Naive B cell (primary cell): ENCODE measurements at regions not wholly inside any gene's neighbourhood (a gene's known extent, or its start where the extent isn't known, plus 50 kb on each side); places are given as distances from the start of the nearest gene placed in this dataset.
"Not testable (repeated sequence)": the region's sequence is repeated elsewhere in the genome, so short reads cannot be mapped to it uniquely, and the experiment has no call there.

ENCODE experiments used
- ATAC-seq, 2 donors: fragments of 150-1000 bp; cut with Tn5 transposase; 2 replicates each; pipeline ENCODE4 v1.10.0; 2021; ENCODE audit warnings: low read depth in 2 of 2, mild to moderate bottlenecking in 2 of 2, moderate library complexity in 2 of 2
- DNase-seq: peaks from one replicate; pipeline ENCODE4 v3.0.0; 2022
- H3K27ac Mint-ChIP-seq, 6 donors: one replicate each; pipeline ENCODE4 v1.8.0; 2020 to 2022; ENCODE audit warnings: mild to moderate bottlenecking in 6 of 6, mixed read lengths in 6 of 6, moderate library complexity in 5 of 6, inconsistent platforms in 2 of 6
- H3K27me3 Mint-ChIP-seq, 3 donors: one replicate each; pipeline ENCODE4 v1.8.0; 2021 to 2022; ENCODE audit warnings: mixed read lengths in 3 of 3, mild to moderate bottlenecking in 1 of 3
- H3K36me3 Mint-ChIP-seq, 2 donors: one replicate each; pipeline ENCODE4 v1.8.0; 2020 to 2022; ENCODE audit warnings: mixed read lengths in 2 of 2, inconsistent platforms in 1 of 2, mild to moderate bottlenecking in 1 of 2
- H3K4me1 Mint-ChIP-seq, 3 donors: one replicate each; pipeline ENCODE4 v1.8.0; 2020 to 2022; ENCODE audit warnings: mixed read lengths in 3 of 3, inconsistent platforms in 1 of 3, mild to moderate bottlenecking in 1 of 3, moderate library complexity in 1 of 3
- H3K4me3 Mint-ChIP-seq, 8 donors: one replicate each; pipeline ENCODE4 v1.8.0; 2020 to 2022; ENCODE audit warnings: mild to moderate bottlenecking in 8 of 8, mixed read lengths in 8 of 8, moderate library complexity in 8 of 8, inconsistent platforms in 2 of 8
- H3K9me3 Mint-ChIP-seq, 7 donors: one replicate each; pipeline ENCODE4 v1.8.0; 2020 to 2022; ENCODE audit warnings: mixed read lengths in 7 of 7, mild to moderate bottlenecking in 5 of 7, inconsistent platforms in 2 of 7, moderate library complexity in 1 of 7

- Mint-ChIP-seq H3K27ac (no peak overlapping the region), H3K36me3 (peaks cover 0 to 8% of the 10 kb centered on the region in 2 donors), H3K27me3 (no peaks in the 10 kb centered on the region), H3K9me3 (peaks cover 15 to 42% (median 23%) of the 10 kb centered on the region in 7 donors), H3K4me3 (no peak overlapping the region), H3K4me1 (no peaks in the 10 kb centered on the region)
- ATAC-seq (no peak), DNase-seq (no peak)
Measured at GRCh38 chr19:28159065-28159464, 1053.9 kb downstream of the UQCRFS1 start.

GRCh38 chr19:28155265-28155664 is 1057.7 kb downstream of the UQCRFS1 start:
- Mint-ChIP-seq H3K9me3 (peaks cover 15 to 24% (median 17%) of the 10 kb centered on the region in 7 donors), H3K27me3 (no peaks in the 10 kb centered on the region), H3K36me3 (peaks cover 0 to 8% of the 10 kb centered on the region in 2 donors), H3K4me1 (no peaks in the 10 kb centered on the region), H3K27ac (no peak overlapping the region), H3K4me3 (no peak overlapping the region)
- DNase-seq: no peak
- no peak for ATAC-seq

- no peak for DNase-seq
- H3K9me3 Mint-ChIP-seq: peaks cover 9 to 19% (median 11%) of the 10 kb centered on the region in 7 donors
- no peak overlapping the region for H3K4me3 Mint-ChIP-seq
- no peak for ATAC-seq
- peaks cover 0 to 8% of the 10 kb centered on the region in 2 donors for H3K36me3 Mint-ChIP-seq
- no peaks in the 10 kb centered on the region for H3K27me3 Mint-ChIP-seq
- peaks cover 0 to 4% (median under 1%) of the 10 kb centered on the region in 3 donors for H3K4me1 Mint-ChIP-seq
- H3K27ac Mint-ChIP-seq: no peak overlapping the region
Measured at GRCh38 chr19:28154077-28154476, 1058.9 kb downstream of the UQCRFS1 start.

DNA sequence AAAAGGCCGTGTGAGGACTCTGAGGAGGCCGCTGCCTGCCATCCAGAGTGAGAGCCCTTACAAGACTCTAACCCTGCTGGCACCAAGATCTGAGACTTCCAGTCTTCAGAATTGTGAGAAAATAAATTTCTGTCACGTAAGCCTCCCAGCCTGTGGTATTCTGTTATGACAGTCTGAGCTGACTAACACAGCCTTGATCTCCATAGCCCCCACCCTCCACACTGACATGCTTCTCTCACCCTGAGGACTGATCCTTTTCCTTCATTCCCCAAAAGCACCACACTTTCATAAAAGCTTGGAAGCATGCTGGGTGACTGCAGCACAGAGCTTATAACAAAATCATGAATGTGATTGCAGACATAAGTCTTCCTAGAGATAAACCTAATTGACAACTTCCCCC is 1059.8 kb downstream of the UQCRFS1 start:
- ATAC-seq (no peak), DNase-seq (no peak)
- Mint-ChIP-seq H3K4me3 (no peak overlapping the region), H3K9me3 (peaks cover 2 to 12% (median 7%) of the 10 kb centered on the region in 7 donors), H3K36me3 (peaks cover 0 to 8% of the 10 kb centered on the region in 2 donors), H3K4me1 (peaks cover 0 to 13% (median 3%) of the 10 kb centered on the region in 3 donors), H3K27me3 (no peaks in the 10 kb centered on the region), H3K27ac (no peak overlapping the region)

- no peak for ATAC-seq
- Mint-ChIP-seq H3K27me3 (no peaks in the 10 kb centered on the region), H3K27ac (no peak overlapping the region), H3K36me3 (peaks cover 0 to 5% of the 10 kb centered on the region in 2 donors), H3K9me3 (peaks cover 0 to 11% (median 4%) of the 10 kb centered on the region in 7 donors), H3K4me3 (no peak overlapping the region), H3K4me1 (peaks cover 0 to 13% (median 3%) of the 10 kb centered on the region in 3 donors)
- DNase-seq: no peak
Measured at GRCh38 chr19:28152195-28152594, 1060.8 kb downstream of the UQCRFS1 start.

GRCh38 chr19:28150129-28150528 is 1062.8 kb downstream of the UQCRFS1 start:
- Mint-ChIP-seq H3K9me3 (peaks cover 0 to 17% (median 3%) of the 10 kb centered on the region in 7 donors), H3K27me3 (no peaks in the 10 kb centered on the region), H3K27ac (no peak overlapping the region), H3K4me1 (peaks cover 0 to 13% (median 3%) of the 10 kb centered on the region in 3 donors), H3K36me3 (no peaks in the 10 kb centered on the region), H3K4me3 (no peak overlapping the region)
- no peak for ATAC-seq
- DNase-seq: no peak

GRCh38 chr19:28148554-28148953 is 1064.4 kb downstream of the UQCRFS1 start:
- ATAC-seq: no peak
- Mint-ChIP-seq H3K4me1 (peaks cover 0 to 13% (median 3%) of the 10 kb centered on the region in 3 donors), H3K27ac (peak overlapping the region in 1 of 6 donors; percentile 53), H3K27me3 (no peaks in the 10 kb centered on the region), H3K9me3 (peaks cover 0 to 21% (median 3%) of the 10 kb centered on the region in 7 donors), H3K4me3 (peak overlapping the region in 1 of 8 donors; percentile 31), H3K36me3 (no peaks in the 10 kb centered on the region)
- no peak for DNase-seq

DNA sequence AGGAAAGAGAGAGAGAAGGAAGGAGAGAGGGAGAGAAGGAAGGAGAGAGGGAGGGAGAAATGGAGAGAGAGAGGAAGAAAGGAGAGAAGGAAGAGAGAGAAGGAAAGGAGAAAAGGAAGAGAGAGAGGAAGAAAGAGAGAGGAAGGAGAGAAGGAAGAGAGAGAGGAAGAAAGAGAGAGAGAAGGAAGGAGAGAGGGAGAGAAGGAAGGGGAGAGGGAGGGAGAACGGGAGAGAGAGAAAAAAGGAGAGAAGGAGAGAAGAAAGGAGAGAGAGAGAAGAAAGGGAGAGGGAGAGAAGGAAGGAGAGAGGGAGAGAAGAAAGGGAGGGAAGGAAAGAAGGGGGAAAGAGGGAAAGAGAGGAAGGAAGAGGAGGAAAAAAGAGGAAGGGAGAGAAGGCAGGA is 1070.7 kb downstream of the UQCRFS1 start:
- no peak overlapping the region for H3K4me3 Mint-ChIP-seq
- H3K27me3 Mint-ChIP-seq: no peaks in the 10 kb centered on the region

GRCh38 chr19:28140201-28140600 is 1072.8 kb downstream of the UQCRFS1 start:
- Mint-ChIP-seq H3K4me3 (no peak overlapping the region), H3K36me3 (peaks cover 0 to 4% of the 10 kb centered on the region in 2 donors), H3K27ac (no peak overlapping the region), H3K9me3 (peaks cover 4 to 30% (median 15%) of the 10 kb centered on the region in 7 donors), H3K4me1 (no peaks in the 10 kb centered on the region), H3K27me3 (no peaks in the 10 kb centered on the region)
- no peak for ATAC-seq
- no peak for DNase-seq

More for the DNA sequence above, 1070.7 kb downstream of the UQCRFS1 start:
- no peaks in the 10 kb centered on the region for H3K4me1 Mint-ChIP-seq
- DNase-seq (no peak), ATAC-seq (no peak)
- no peaks in the 10 kb centered on the region for H3K36me3 Mint-ChIP-seq
- no peak overlapping the region for H3K27ac Mint-ChIP-seq
- peaks cover 2 to 26% (median 11%) of the 10 kb centered on the region in 7 donors for H3K9me3 Mint-ChIP-seq

GRCh38 chr19:28137772-28138171 is 1075.2 kb downstream of the UQCRFS1 start:
- Mint-ChIP-seq H3K4me1 (no peaks in the 10 kb centered on the region), H3K4me3 (no peak overlapping the region), H3K9me3 (peaks cover 5 to 31% (median 15%) of the 10 kb centered on the region in 7 donors), H3K27me3 (no peaks in the 10 kb centered on the region), H3K36me3 (peaks cover 0 to 4% of the 10 kb centered on the region in 2 donors), H3K27ac (no peak overlapping the region)
- ATAC-seq (no peak), DNase-seq (no peak)

DNA sequence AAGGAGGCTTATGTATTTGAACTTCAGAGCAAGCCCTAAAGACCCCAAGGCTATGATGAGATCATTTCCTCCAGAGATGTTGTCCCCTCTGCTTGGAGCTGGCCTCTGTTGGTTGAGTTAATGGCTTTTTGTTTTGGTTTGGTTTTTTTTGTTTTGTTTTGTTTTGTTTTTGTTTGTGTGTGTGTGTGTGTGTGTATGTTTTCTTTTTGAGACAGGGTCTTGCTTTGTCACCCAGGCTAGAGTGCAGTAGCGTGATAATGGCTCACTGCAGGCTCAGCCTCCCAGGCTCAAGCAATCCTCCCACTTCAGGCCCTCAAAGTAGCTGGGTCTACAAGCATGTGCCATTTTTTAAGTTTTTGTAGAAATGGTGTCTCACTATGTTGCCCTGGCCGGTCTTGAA is 1076.2 kb downstream of the UQCRFS1 start:
- no peak overlapping the region for H3K4me3 Mint-ChIP-seq

GRCh38 chr19:28135825-28136224 is 1077.1 kb downstream of the UQCRFS1 start:
- Mint-ChIP-seq H3K27me3 (no peaks in the 10 kb centered on the region), H3K27ac (no peak overlapping the region), H3K4me3 (no peak overlapping the region), H3K36me3 (peaks cover 0 to 4% of the 10 kb centered on the region in 2 donors), H3K9me3 (peaks cover 2 to 27% (median 9%) of the 10 kb centered on the region in 7 donors), H3K4me1 (no peaks in the 10 kb centered on the region)
- DNase-seq (no peak), ATAC-seq (no peak)

More for the DNA sequence above, 1076.2 kb downstream of the UQCRFS1 start:
- DNase-seq (no peak), ATAC-seq (no peak)
- peak overlapping the region in 1 of 6 donors; percentile 67 for H3K27ac Mint-ChIP-seq
- peaks cover 3 to 31% (median 11%) of the 10 kb centered on the region in 7 donors for H3K9me3 Mint-ChIP-seq
- H3K36me3 Mint-ChIP-seq: peaks cover 0 to 4% of the 10 kb centered on the region in 2 donors
- no peaks in the 10 kb centered on the region for H3K4me1 Mint-ChIP-seq
- no peaks in the 10 kb centered on the region for H3K27me3 Mint-ChIP-seq

- Mint-ChIP-seq H3K36me3 (peaks cover 0 to 4% of the 10 kb centered on the region in 2 donors), H3K4me3 (no peak overlapping the region), H3K27me3 (no peaks in the 10 kb centered on the region), H3K4me1 (no peaks in the 10 kb centered on the region), H3K9me3 (peaks cover 3 to 17% (median 7%) of the 10 kb centered on the region in 7 donors), H3K27ac (no peak overlapping the region)
- DNase-seq (no peak), ATAC-seq (no peak)
Measured at GRCh38 chr19:28134311-28134710, 1078.6 kb downstream of the UQCRFS1 start.

- not testable (repeated sequence) for H3K4me1 Mint-ChIP-seq, ATAC-seq, H3K27me3 Mint-ChIP-seq, H3K27ac Mint-ChIP-seq, H3K4me3 Mint-ChIP-seq, H3K36me3 Mint-ChIP-seq, DNase-seq
- peaks cover 4 to 14% (median 8%) of the 10 kb centered on the region in 7 donors for H3K9me3 Mint-ChIP-seq
Measured at GRCh38 chr19:28130881-28131280, 1082.1 kb downstream of the UQCRFS1 start.
